ENCODE measurements at regions not wholly inside any gene's neighbourhood (a gene's known extent, or its start where the extent isn't known, plus 50 kb on each side); places are given as distances from the start of the nearest gene placed in this dataset.

GRCh38 chrX:78571849-78572248 is 87.3 kb downstream of the RTL3 start:
- TF ChIP-seq EZH2 (IDR thresholded peaks at IDR 0.05; ENCODE audit: borderline replicate concordance, low read depth, low read length): no peak
- no peak for TF ChIP-seq EP300 (IDR thresholded peaks at IDR 0.05; ENCODE audit: low read length)
- no peak for TF ChIP-seq ZNF311 (CRISPR knock-in tag; IDR thresholded peaks at IDR 0.05)
- TF ChIP-seq CTCF (IDR thresholded peaks at IDR 0.05 in 2 of 3, conservative IDR thresholded peaks at IDR 0.05 in 1 of 3; ENCODE audit: insufficient read depth in 2 of 3, low read depth in 1 of 3, low read length in 3 of 3): no peak
- no peak for TF ChIP-seq PCBP1 (IDR thresholded peaks at IDR 0.05; ENCODE audit: low read depth, low read length, poor library complexity, severe bottlenecking)
- no peak for TF ChIP-seq BRF2 (IDR thresholded peaks at IDR 0.05; ENCODE audit: borderline replicate concordance, insufficient read depth, insufficient read length)
- TF ChIP-seq SMAD2 (IDR thresholded peaks at IDR 0.05; ENCODE audit: low read depth, low read length): no peak
- no peak for TF ChIP-seq ELF4 (CRISPR knock-in tag; IDR thresholded peaks at IDR 0.05)

Measured in K562 (cell line).